ENCODE measurements at regions not wholly inside any gene's neighbourhood (a gene's known extent, or its start where the extent isn't known, plus 50 kb on each side); places are given as distances from the start of the nearest gene placed in this dataset.

GRCh38 chr1:30472009-30472408 is 251.4 kb downstream of the MATN1 start (continued):
- TF ChIP-seq PHF5A (CRISPR knock-in tag; IDR thresholded peaks at IDR 0.05; ENCODE audit: low read depth, unreplicated experiment) (no peak), ZNF549 (CRISPR knock-in tag; IDR thresholded peaks at IDR 0.05) (no peak), RCOR2 (CRISPR knock-in tag; IDR thresholded peaks at IDR 0.05) (no peak), PBX3 (CRISPR knock-in tag; IDR thresholded peaks at IDR 0.05; ENCODE audit: borderline replicate concordance) (no peak), IRF9 (CRISPR knock-in tag; IDR thresholded peaks at IDR 0.05; ENCODE audit: borderline replicate concordance) (no peak)

DNA sequence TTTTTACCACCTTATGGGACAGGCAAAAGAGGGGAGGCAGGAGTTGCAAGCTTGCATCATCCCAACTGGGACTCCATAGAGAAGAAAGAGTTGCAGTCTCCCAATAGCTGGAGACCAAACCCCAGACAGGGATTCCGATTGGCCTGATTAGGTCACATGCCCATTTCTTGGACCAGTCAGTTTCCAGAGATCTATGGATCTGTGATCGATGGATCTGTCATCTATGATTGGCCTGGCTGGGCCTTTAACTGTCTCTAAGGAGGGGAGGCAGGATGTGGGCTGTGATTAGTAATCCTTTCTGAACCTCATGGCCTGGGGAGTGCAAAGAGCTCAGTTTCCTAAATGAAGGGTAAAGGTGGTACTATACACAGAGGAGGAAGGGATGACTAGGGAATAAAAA is 252.1 kb downstream of the MATN1 start:
- FAIRE-seq, result no peak
- H3K36me3 ChIP-seq (replicated peaks in 1 of 2; ENCODE audit: control insufficient read depth in 1 of 2, insufficient read depth in 2 of 2, low read length in 2 of 2), result no peaks in the 10 kb centered on the region
- BruUV-seq (replicated peaks), result no TSS peak
- ChIA-PET CTCF (ENCODE audit: low intra/inter-chr PET ratio, low total read pairs) (no interaction called here), POLR2A (no interaction called here)
- H2AFZ ChIP-seq (ENCODE audit: low read length), result no peak overlapping the region
- WGBS (ENCODE audit: low lambda C conversion rate), result 14% methylated on average over 2 of the region's 2 CpGs
- H3K4me2 ChIP-seq (ENCODE audit: low read depth, low read length), result no peak overlapping the region
- H4K20me1 ChIP-seq (ENCODE audit: insufficient read depth, low read length), result no peaks in the 10 kb centered on the region
- peaks cover 2 to 14% of the 10 kb centered on the region in 2 experiments; a peak in 1 of 5 replicates for H3K27me3 ChIP-seq (ENCODE audit: control insufficient read depth in 1 of 2, insufficient read depth in 2 of 2, low read length in 2 of 2)
- no peaks in the 10 kb centered on the region for H3K79me2 ChIP-seq (ENCODE audit: insufficient read depth, low read length)
- in situ Hi-C loops (cut with HindIII; ENCODE audit: extremely low pct_ligation_motif_present, low pct_unique_long_range_greater_than_20kb), result no loop called here
- H3K4me1 ChIP-seq (ENCODE audit: insufficient read depth, low read length), result no peaks in the 10 kb centered on the region
- H3K9me3 ChIP-seq (ENCODE audit: low read length), result no peaks in the 10 kb centered on the region
- intact Hi-C loops (cut with micrococcal nuclease; ENCODE audit: unreplicated experiment), result no loop called here
- no peak overlapping the region for H3K27ac ChIP-seq (ENCODE audit: extremely low read length, insufficient read depth, low read length)
- H3K9ac ChIP-seq (ENCODE audit: insufficient read depth, low read depth, low read length), result no peak overlapping the region
- H3K4me3 ChIP-seq (replicated peaks in 1 of 3; ENCODE audit: insufficient read depth in 1 of 3, low read depth in 2 of 3, low read length in 3 of 3), result no peak overlapping the region
- no peak for ATAC-seq
- DNase-seq (ENCODE audit: low spot score), result no peak
- TF ChIP-seq, protein P1, sequence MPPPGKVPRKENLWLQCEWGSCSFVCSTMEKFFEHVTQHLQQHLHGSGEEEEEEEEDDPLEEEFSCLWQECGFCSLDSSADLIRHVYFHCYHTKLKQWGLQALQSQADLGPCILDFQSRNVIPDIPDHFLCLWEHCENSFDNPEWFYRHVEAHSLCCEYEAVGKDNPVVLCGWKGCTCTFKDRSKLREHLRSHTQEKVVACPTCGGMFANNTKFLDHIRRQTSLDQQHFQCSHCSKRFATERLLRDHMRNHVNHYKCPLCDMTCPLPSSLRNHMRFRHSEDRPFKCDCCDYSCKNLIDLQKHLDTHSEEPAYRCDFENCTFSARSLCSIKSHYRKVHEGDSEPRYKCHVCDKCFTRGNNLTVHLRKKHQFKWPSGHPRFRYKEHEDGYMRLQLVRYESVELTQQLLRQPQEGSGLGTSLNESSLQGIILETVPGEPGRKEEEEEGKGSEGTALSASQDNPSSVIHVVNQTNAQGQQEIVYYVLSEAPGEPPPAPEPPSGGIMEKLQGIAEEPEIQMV (CRISPR knock-in tag; IDR thresholded peaks at IDR 0.05; ENCODE audit: low read depth), result no peak
- TF ChIP-seq TRIM24 (CRISPR knock-in tag; IDR thresholded peaks at IDR 0.05) (no peak), FUBP1 (CRISPR knock-in tag; IDR thresholded peaks at IDR 0.05; ENCODE audit: borderline replicate concordance) (no peak), NFYC (CRISPR knock-in tag; IDR thresholded peaks at IDR 0.05) (no peak), MYPOP (CRISPR knock-in tag; IDR thresholded peaks at IDR 0.05) (no peak)
